GM19463 (cell line): ENCODE measurements at regions not wholly inside any gene's neighbourhood (a gene's known extent, or its start where the extent isn't known, plus 50 kb on each side); places are given as distances from the start of the nearest gene placed in this dataset.

Experiments used
- ATAC-seq: cut with Tn5 transposase; IDR thresholded peaks from one replicate; pipeline ENCODE4 v1.9.1; 2021; ENCODE audit warnings: mild to moderate bottlenecking, moderate library complexity; ENCODE audit not compliant: unreplicated experiment

GRCh38 chr21:28266061-28266460 lies 726.6 kb downstream of the LTN1 start:
- no peak for ATAC-seq

DNA sequence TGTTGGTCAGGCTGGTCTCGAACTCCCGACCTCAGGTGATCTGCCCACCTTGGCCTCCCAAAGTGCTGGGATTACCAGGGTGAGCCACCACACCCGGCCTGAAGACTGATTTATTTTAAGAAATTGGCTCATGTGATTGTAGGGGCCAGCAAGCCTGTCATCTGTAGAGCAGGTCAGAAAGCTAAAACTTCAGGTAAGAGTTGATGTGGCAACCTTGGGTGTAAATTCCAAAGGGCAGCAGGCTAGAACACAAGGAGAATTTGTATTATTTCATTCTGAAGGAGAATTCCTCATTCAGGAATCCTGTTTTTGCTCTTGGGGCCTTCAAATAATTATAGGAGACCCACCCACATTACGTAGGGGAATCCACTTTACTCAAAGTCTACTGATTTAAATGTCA lies 728.7 kb downstream of the LTN1 start:
- ATAC-seq: no peak

- no peak for ATAC-seq
Observed at GRCh38 chr21:28261298-28261697, 731.4 kb downstream of the LTN1 start.

DNA sequence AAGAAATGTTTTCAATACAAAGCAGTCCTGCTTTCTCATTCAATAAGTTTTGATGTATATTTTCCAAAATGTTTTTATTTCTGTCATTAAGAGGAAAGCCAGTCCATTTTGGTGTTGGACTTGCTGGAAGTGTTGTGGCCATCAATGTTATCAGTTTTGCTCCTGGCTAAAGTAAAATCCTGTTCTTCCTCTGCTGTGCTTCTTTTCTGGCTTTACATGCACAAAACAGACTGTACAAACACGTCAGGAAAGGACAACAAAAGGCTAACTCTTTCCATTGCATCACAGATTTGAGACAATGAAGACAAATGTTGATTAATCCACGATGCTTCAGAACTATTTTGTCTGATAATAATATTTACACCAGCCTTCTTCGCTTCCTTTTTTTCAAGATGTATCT lies 735.4 kb downstream of the LTN1 start:
- no peak for ATAC-seq

DNA sequence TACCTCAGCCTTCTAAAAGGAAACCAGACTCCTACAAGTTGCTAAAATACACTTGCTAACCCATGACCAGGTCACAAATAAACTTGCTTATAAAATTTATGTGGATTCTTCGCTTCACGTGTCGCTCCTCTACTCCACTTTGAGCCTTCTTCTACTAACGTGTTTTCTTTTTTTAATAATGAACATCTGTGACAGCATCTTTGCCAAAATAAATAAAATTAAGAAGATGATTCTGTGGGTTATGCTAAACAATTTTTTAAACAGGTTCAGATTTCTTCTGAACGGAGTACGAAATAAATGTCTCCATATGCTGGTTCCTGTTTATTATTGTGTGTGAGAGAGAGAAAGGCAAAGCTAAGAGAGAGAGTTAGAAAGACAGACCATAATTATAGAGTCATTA lies 735.8 kb downstream of the LTN1 start:
- ATAC-seq: no peak

- no peak for ATAC-seq
Observed at GRCh38 chr21:28256420-28256831, 736.3 kb downstream of the LTN1 start.

DNA sequence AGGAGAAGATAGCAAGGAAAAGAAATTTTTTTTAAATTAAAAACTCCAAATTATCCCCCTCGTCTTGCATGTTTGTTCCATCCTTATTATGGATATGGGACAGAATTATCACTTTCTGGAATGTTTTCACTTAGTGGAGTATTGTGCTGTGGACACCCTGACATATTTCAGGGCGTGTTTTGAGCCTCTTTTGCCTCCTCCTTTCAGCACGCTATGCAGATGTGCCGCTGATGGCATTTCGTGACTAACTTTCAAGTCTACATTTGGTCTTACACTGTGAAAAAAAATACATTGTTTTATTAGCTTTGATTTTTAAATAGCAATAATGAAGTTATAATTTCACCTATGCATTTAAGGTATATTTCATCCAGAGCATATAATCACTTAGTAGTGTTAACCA lies 738.7 kb downstream of the LTN1 start:
- ATAC-seq: no peak

- no peak for ATAC-seq
Observed at GRCh38 chr21:28253338-28253737, 739.3 kb downstream of the LTN1 start.

GRCh38 chr21:28252928-28253327 lies 739.7 kb downstream of the LTN1 start:
- ATAC-seq: no peak

DNA sequence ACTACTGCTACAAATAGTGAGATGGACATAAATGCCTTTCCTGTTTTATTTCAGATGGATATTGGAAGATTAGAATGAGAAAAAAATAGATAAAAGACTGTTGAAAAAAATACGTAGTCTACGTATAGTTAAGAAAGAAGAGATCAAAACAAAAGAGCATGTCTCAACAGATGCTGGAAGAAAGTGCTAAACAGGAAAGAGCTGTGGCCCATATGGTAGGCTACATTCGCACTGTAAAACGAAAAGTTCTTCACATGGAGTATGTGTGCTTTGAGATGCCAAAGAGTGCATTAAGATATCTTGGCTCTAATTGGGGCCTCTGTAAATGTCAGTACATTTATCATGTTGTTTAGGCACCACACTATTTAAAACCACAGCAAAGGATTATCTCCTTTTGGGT lies 741.7 kb downstream of the LTN1 start:
- ATAC-seq: no peak

GRCh38 chr21:28247454-28248020 lies 745.1 kb downstream of the LTN1 start:
- no peak for ATAC-seq

DNA sequence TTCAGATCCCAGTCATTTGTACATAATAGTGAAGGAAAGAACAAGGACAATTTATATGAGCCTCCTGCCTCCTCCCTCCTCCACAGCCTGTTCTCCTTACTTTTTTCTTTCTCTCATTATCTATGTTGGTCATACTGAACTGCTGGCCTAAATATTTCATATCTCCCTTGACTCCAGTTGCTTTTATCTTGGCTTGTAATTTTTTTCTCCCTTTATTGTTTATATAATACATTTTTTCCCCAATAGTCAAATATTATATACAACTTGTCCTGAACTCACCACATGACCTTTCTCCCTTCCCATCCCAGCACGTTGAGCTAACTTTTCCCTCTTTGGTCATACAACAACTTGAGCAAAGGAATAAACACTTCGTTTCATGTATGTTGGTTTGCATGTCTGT lies 752.1 kb downstream of the LTN1 start:
- ATAC-seq: no peak

- no peak for ATAC-seq
Observed at GRCh38 chr21:28239340-28239739, 753.3 kb downstream of the LTN1 start.

DNA sequence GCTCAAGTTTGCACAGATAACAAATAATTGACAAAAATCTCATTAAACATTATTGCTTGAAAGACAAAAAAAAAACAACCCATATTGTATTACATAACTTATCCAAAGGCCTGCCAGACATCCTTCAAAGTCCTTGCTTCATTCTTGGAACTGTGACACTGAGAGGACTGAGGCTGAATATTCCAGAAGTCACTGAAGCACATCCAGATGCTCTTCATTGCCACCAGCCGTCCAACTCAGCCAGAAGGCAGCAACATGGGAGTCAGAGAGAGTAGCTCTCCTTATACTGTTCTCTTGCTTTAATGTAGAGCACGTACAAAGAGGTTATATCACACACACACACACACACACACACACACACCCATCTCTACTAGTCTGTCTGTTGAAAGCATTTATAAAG lies 755.0 kb downstream of the LTN1 start:
- ATAC-seq: no peak

GRCh38 chr21:28235169-28235895 lies 757.3 kb downstream of the LTN1 start:
- ATAC-seq: no peak

DNA sequence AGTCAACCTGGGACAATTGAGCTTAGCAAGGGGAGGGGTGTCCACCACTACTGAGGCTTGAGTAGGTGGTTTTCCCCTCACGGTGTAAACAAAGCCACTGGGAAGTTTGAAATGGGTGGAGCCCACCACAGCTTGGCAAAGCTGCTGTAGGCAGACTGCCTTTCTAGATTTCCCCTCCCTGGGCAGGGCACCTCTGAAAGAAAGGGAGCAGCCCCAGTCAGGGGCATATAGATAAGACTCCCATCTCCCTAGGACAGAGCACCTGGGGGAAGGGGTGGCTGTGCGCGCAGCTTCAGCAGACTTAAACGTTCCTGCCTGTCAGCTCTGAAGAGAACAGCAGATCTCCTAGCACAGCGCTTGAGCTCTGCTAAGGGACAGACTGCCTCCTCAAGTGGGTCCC lies 758.4 kb downstream of the LTN1 start:
- ATAC-seq: no peak

GRCh38 chr21:28233536-28234220 lies 759.0 kb downstream of the LTN1 start:
- ATAC-seq: no peak

DNA sequence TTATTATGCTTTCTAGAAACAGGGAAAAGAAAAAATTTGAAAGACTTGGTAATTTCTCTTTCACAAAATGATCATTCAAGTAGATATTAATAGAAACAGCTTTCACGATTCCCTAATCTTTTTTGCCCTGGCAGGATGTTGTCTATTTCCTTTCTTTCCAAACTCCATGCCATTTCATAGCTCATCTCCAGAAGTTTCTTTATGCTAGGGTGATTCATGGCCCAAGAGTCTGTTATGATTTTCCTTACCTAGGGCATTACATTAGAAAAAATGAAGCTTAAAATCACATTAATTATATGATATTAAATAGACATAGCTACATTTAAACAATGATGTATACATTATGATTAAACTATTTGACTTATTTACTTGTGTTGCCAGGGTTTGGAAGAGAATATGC lies 762.1 kb downstream of the LTN1 start:
- no peak for ATAC-seq

DNA sequence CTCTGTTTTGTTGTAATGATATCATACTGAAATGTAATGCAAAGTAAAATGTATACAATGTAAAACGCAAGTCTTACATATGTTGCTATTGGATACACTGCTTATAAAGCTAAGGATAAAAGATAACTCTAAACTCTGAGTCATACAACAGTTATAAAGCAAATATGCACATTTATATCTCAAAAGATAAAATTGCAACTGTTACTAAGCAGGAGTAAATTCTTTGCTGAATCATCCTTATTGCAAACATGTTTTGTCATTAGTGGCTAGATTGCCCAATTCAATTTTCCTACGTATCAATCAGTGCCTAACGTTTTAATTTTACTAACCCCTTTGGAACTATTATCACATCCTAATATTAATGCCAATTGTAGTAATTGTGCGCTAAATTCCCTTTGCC lies 762.9 kb downstream of the LTN1 start:
- no peak for ATAC-seq

GRCh38 chr21:28228636-28228995 lies 764.1 kb downstream of the LTN1 start:
- no peak for ATAC-seq

GRCh38 chr21:28227881-28228635 lies 764.6 kb downstream of the LTN1 start:
- ATAC-seq: no peak

GRCh38 chr21:28226563-28226962 lies 766.1 kb downstream of the LTN1 start:
- ATAC-seq: no peak
